Motor neuron (in vitro differentiated cells): ENCODE measurements at regions not wholly inside any gene's neighbourhood (a gene's known extent, or its start where the extent isn't known, plus 50 kb on each side); places are given as distances from the start of the nearest gene placed in this dataset.

Experiments used
- ATAC-seq, 8 experiments: fragments of 200-7000 bp; cut with Tn5 transposase; replicated peaks in 6 of 8; 2 replicates each; pipeline ENCODE4 v1.8.0; 2021; ENCODE audit warnings: mild to moderate bottlenecking in 8 of 8, moderate library complexity in 8 of 8
- H3K27ac ChIP-seq, 2 donors: fragments of 250-450 bp; sonication (Bioruptor Pico); 2 replicates each; pipeline ENCODE4 v1.9.0; 2021; ENCODE audit warnings: antibody characterized with exemption in 2 of 2, mild to moderate bottlenecking in 2 of 2, moderate library complexity in 1 of 2
- H3K4me1 ChIP-seq, 2 donors: fragments of 250-450 bp; sonication (Bioruptor Pico); replicated peaks in 1 of 2; 2 replicates each; pipeline ENCODE4 v1.6.1; 2021; ENCODE audit warnings: antibody characterized with exemption in 2 of 2, mild to moderate bottlenecking in 2 of 2, moderate library complexity in 1 of 2
- H3K4me3 ChIP-seq, 5 donors: fragments of 250-450 bp; sonication (Bioruptor Pico); 2 replicates each; pipeline ENCODE4 v1.9.0; 2021; ENCODE audit warnings: antibody characterized with exemption in 5 of 5, mild to moderate bottlenecking in 5 of 5, moderate library complexity in 4 of 5
- WGBS, 10 experiments: fragments of 450-650 bp; shearing (Covaris generic); methylation state at CpG; one replicate each; pipeline ENCODE4 v1.0.0; 2022; 5-methylcytosine and 5-hydroxymethylcytosine counted together
- in situ Hi-C, 9 experiments: fragments of 400-800 bp; cut with MboI; loops; one replicate each; pipeline ENCODE4 v1.15.0; 2021; ENCODE audit warnings: low sequenced_read_pairs in 9 of 9, low pct_unique_long_range_greater_than_20kb in 2 of 9; ENCODE audit not compliant: unreplicated experiment in 9 of 9

GRCh38 chr13:72342364-72342763 is 385.1 kb downstream of the MZT1 start:
- in situ Hi-C loops: no loop called here
- H3K4me3 ChIP-seq: no peak overlapping the region
- no peaks in the 10 kb centered on the region for H3K4me1 ChIP-seq
- 77 to 100% (median 100%) methylated on average over 1 to 3 of the region's 5 CpGs; no CpG with 5 or more reads in 5 of the 10 experiments for WGBS, 10 experiments
- ATAC-seq: no peak
- no peak overlapping the region for H3K27ac ChIP-seq

DNA sequence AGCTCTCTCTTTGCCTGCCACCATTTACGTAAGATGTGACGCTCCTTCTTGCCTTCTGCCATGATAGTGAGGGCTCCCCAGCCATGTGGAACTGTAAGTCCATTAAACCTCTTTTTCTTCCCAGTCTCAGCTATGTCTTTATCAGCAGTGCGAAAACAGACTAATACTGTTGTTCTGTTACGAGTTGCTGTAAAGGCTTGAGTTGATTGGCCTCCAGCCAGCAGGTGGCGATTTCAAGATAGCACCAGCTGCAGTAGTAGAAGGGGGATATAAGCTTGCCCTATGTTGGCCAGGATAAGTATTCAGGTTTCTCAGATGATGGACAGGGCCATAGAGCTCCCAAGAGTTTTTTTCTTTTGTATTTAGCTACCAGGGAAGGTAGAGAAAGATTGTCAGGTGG is 385.5 kb downstream of the MZT1 start:
- no peak for ATAC-seq
- H3K4me3 ChIP-seq: no peak overlapping the region
- H3K27ac ChIP-seq: no peak overlapping the region
- WGBS, 10 experiments: 60 to 100% (median 82%) methylated on average over 1 to 5 of the region's 5 CpGs; no CpG with 5 or more reads in 4 of the 10 experiments
- in situ Hi-C loops: no loop called here
- H3K4me1 ChIP-seq: no peaks in the 10 kb centered on the region

GRCh38 chr13:72317346-72318109 is 409.9 kb downstream of the MZT1 start:
- H3K4me1 ChIP-seq: peaks cover 13 to 37% of the 10 kb centered on the region in 2 donors
- no peak overlapping the region for H3K27ac ChIP-seq
- 0 to 90% (median 14%) methylated on average over 1 to 3 of the region's 3 CpGs; no CpG with 5 or more reads in 3 of the 10 experiments for WGBS, 10 experiments
- ATAC-seq: peak in 2 of 8 experiments; percentile 14 to 71
- in situ Hi-C loops: no loop called here
- no peak overlapping the region for H3K4me3 ChIP-seq

- Histone ChIP-seq H3K4me1 (peaks cover 13 to 37% of the 10 kb centered on the region in 2 donors), H3K4me3 (no peak overlapping the region), H3K27ac (no peak overlapping the region)
- peak in 3 of 8 experiments; percentile 46 to 81 (median 57) for ATAC-seq
- WGBS, 10 experiments: 6 to 70% (median 40%) methylated on average over 2 to 5 of the region's 5 CpGs
- in situ Hi-C loops: no loop called here
Observed at GRCh38 chr13:72316716-72317115, 410.7 kb downstream of the MZT1 start.

DNA sequence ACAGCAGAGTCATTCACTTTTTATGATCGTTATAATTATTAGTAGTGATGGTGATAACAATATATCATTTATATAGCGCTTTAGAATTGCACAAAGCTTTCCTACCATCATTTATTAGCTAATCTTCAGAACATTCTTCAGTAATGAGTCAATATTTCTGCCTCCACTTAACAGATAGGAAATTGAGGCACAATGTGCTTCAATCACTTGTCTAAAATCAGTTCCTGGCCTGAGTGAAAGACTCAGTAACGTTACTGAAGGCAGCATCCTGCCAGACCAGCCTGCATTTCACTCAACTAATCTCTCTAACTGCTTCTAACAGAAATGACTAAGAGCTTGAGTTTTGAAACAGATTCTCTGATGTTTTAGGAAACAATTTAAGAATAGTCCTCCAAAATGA is 412.1 kb downstream of the MZT1 start:
- in situ Hi-C loops: no loop called here
- peak in 1 of 8 experiments; percentile 69 for ATAC-seq
- H3K27ac ChIP-seq: no peak overlapping the region
- WGBS, 10 experiments: 0 to 80% (median 74%) methylated on average over 1 to 3 of the region's 3 CpGs; no CpG with 5 or more reads in 1 of the 10 experiments
- H3K4me1 ChIP-seq: peaks cover 13 to 37% of the 10 kb centered on the region in 2 donors
- H3K4me3 ChIP-seq: no peak overlapping the region

DNA sequence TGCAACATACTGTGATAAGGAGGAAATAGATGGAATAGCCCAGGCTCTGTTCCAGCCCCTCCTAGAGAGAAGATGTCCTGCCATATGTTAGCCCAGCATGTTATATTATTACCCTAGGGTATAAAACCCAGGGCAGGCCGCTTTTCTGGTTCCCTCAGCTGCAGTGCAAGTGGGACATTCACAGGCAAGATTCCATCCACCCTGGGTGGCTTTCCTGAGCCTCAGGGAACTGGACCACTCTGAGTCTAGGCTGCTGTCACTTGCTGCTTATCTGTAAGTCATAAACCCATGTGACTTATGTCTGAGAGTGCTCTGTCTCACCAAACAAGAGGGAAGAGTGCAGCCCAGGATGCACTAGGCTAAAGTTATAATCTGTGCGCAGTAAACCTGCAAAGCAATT is 413.2 kb downstream of the MZT1 start:
- WGBS, 10 experiments: 0 to 100% (median 100%) methylated on average over 1 of the region's 2 CpGs; no CpG with 5 or more reads in 5 of the 10 experiments
- H3K4me1 ChIP-seq: peaks cover 13 to 37% of the 10 kb centered on the region in 2 donors
- no peak overlapping the region for H3K4me3 ChIP-seq
- ATAC-seq: no peak
- in situ Hi-C loops: no loop called here
- H3K27ac ChIP-seq: no peak overlapping the region

GRCh38 chr13:72313546-72313945 is 413.9 kb downstream of the MZT1 start:
- in situ Hi-C loops: no loop called here
- no peak overlapping the region for H3K4me3 ChIP-seq
- ATAC-seq: no peak
- H3K27ac ChIP-seq: no peak overlapping the region
- 8 to 100% (median 94%) methylated on average over 1 to 6 of the region's 7 CpGs; no CpG with 5 or more reads in 1 of the 10 experiments for WGBS, 10 experiments
- peaks cover 13 to 35% of the 10 kb centered on the region in 2 donors for H3K4me1 ChIP-seq

GRCh38 chr13:72303941-72304746 is 423.3 kb downstream of the MZT1 start:
- in situ Hi-C loops: no loop called here
- 7 to 89% (median 64%) methylated on average over 3 to 7 of the region's 7 CpGs; no CpG with 5 or more reads in 1 of the 10 experiments for WGBS, 10 experiments
- H3K4me3 ChIP-seq: no peak overlapping the region
- no peak overlapping the region for H3K27ac ChIP-seq
- ATAC-seq: peak in 5 of 8 experiments; percentile 21 to 96 (median 44)
- no peaks in the 10 kb centered on the region for H3K4me1 ChIP-seq

GRCh38 chr13:72296246-72296645 is 429.2 kb upstream of the DACH1 start:
- H3K27ac ChIP-seq: no peak overlapping the region
- no peak overlapping the region for H3K4me3 ChIP-seq
- no peaks in the 10 kb centered on the region for H3K4me1 ChIP-seq
- ATAC-seq: no peak
- in situ Hi-C loops: no loop called here
- WGBS, 10 experiments: 6 to 100% (median 87%) methylated on average over 2 to 3 of the region's 3 CpGs

DNA sequence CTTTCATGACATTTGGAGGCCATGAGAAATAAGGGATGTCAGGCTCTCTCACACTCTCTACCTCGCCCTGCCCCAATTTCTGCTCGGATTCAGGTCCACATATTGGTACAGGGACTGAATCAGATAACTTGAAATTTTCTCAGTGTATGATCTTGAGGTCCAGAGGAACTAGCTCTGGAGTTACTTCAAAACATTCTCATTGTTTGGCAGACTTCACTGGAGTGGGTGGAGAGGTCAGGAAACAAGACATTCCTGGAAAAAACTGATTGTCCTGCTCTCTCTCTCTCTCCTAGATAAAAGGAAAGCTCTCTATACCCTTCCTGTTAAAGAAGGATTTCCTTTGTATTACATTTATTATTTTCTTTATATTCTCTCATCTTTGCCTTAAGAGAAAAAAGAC is 428.1 kb upstream of the DACH1 start:
- Histone ChIP-seq H3K4me1 (no peaks in the 10 kb centered on the region), H3K4me3 (no peak overlapping the region), H3K27ac (no peak overlapping the region)
- 0 to 100% (median 74%) methylated on average over 1 to 2 of the region's 2 CpGs; no CpG with 5 or more reads in 6 of the 10 experiments for WGBS, 10 experiments
- in situ Hi-C loops: no loop called here
- no peak for ATAC-seq

GRCh38 chr13:72293206-72293605 is 426.2 kb upstream of the DACH1 start:
- ATAC-seq: no peak
- Histone ChIP-seq H3K27ac (no peak overlapping the region), H3K4me3 (no peak overlapping the region), H3K4me1 (no peaks in the 10 kb centered on the region)
- WGBS, 10 experiments: 0 to 100% (median 80%) methylated on average over 1 of the region's 1 CpG; no CpG with 5 or more reads in 2 of the 10 experiments
- in situ Hi-C loops: no loop called here

GRCh38 chr13:72290962-72291681 is 424.1 kb upstream of the DACH1 start:
- no peak overlapping the region for H3K27ac ChIP-seq
- in situ Hi-C loops: no loop called here
- peak in 2 of 8 experiments; percentile 18 to 34 for ATAC-seq
- H3K4me3 ChIP-seq: no peak overlapping the region
- no peaks in the 10 kb centered on the region for H3K4me1 ChIP-seq

GRCh38 chr13:72286421-72286820 is 419.4 kb upstream of the DACH1 start:
- ATAC-seq: no peak
- in situ Hi-C loops: no loop called here
- H3K27ac ChIP-seq: no peak overlapping the region

More at GRCh38 chr13:72286421-72286820, 419.4 kb upstream of the DACH1 start:
- no peaks in the 10 kb centered on the region for H3K4me1 ChIP-seq
- no peak overlapping the region for H3K4me3 ChIP-seq
